B cell (primary cell): ENCODE measurements at regions not wholly inside any gene's neighbourhood (a gene's known extent, or its start where the extent isn't known, plus 50 kb on each side); places are given as distances from the start of the nearest gene placed in this dataset.

Source experiments
- CTCF ChIP-seq: fragments of 200-600 bp; IDR thresholded peaks from one replicate; pipeline ENCODE4 v1.8.0; 2022; ENCODE audit warnings: antibody characterized with exemption, mild to moderate bottlenecking
- EZH2 ChIP-seq: IDR thresholded peaks from 2 replicates; pipeline ENCODE4 v1.6.1; 2012; ENCODE audit warnings: borderline replicate concordance, low read depth, mild to moderate bottlenecking, moderate library complexity, low read length; ENCODE audit not compliant: insufficient read depth, poor library complexity, severe bottlenecking

DNA sequence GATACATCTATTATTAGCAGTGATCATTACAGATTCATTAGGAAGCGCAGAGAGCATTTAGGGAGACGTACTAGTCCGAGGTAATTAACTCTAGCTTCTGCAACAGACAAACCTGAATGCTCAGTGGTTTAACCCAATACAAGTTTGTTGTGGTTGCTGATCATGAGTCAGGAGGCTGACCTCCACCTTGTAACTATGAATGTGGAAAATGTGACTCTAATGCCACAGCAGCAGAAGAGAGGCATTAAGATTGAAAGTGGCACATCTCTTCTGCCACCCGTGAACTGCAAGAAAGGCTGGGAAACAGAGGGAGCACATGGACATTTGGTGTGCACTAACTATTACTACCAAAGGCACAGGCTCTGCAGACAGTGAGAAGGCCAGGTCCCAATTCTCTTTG lies 71.2 kb upstream of the C3orf80 start:
- TF ChIP-seq CTCF (no peak), EZH2 (no peak)
